ENCODE measurements at regions not wholly inside any gene's neighbourhood (a gene's known extent, or its start where the extent isn't known, plus 50 kb on each side); places are given as distances from the start of the nearest gene placed in this dataset.
"Not testable (repeated sequence)": the region's sequence is repeated elsewhere in the genome, so short reads cannot be mapped to it uniquely, and the experiment has no call there.

GRCh38 chr10:25828475-25828874, 105.6 kb upstream of the MYO3A start:
- ChIA-PET CTCF (no interaction called here), POLR2A (interaction anchor here (0.7 kb wide), 1 partner anchor 1655 kb away, joined by 4 read pairs; no protein-coding TSS in a partner anchor)
- TF ChIP-seq CTCF (IDR thresholded peaks at IDR 0.05; ENCODE audit: control extremely low read depth, extremely low read depth, low read depth, missing control alignments), result no peak
- DNase-seq (ENCODE audit: extremely low spot score), result no peak

GRCh38 chr10:25831080-25831479, 102.9 kb upstream of the MYO3A start:
- ChIA-PET CTCF (interaction anchor here (1.0 kb wide), 1 partner anchor 46 kb away, joined by 3 read pairs; no protein-coding TSS in a partner anchor), POLR2A (no interaction called here)
- TF ChIP-seq CTCF (IDR thresholded peaks at IDR 0.05; ENCODE audit: control extremely low read depth, extremely low read depth, low read depth, missing control alignments), result no peak
- no peak for DNase-seq (ENCODE audit: extremely low spot score)

- no peak for TF ChIP-seq CTCF (IDR thresholded peaks at IDR 0.05; ENCODE audit: control extremely low read depth, extremely low read depth, low read depth, missing control alignments)
- ChIA-PET CTCF (interaction anchor here (1.1 kb wide), 1 partner anchor 35 kb away, joined by 6 read pairs; no protein-coding TSS in a partner anchor), POLR2A (no interaction called here)
- DNase-seq (ENCODE audit: extremely low spot score), result no peak
Measured at GRCh38 chr10:25839683-25840082, 94.3 kb upstream of the MYO3A start.

- CTCF ChIA-PET, result interaction anchor here (1.3 to 3.9 kb wide), 2 partner anchors 9 to 35 kb away, joined by 3 to 16 read pairs; no protein-coding TSS in a partner anchor
- DNase-seq (ENCODE audit: extremely low spot score); POLR2A ChIA-PET: not testable (repeated sequence)
Measured at GRCh38 chr10:25840875-25841274, 93.2 kb upstream of the MYO3A start.

GRCh38 chr10:25842146-25842545, 91.9 kb upstream of the MYO3A start:
- no peak for DNase-seq (ENCODE audit: extremely low spot score)
- ChIA-PET CTCF (interaction anchor here (1.3 to 3.9 kb wide), 2 partner anchors 8 to 33 kb away, joined by 3 to 16 read pairs; no protein-coding TSS in a partner anchor), POLR2A (no interaction called here)
- TF ChIP-seq CTCF (IDR thresholded peaks at IDR 0.05; ENCODE audit: control extremely low read depth, extremely low read depth, low read depth, missing control alignments), result no peak

- DNase-seq (ENCODE audit: extremely low spot score), result no peak
- TF ChIP-seq CTCF (IDR thresholded peaks at IDR 0.05; ENCODE audit: control extremely low read depth, extremely low read depth, low read depth, missing control alignments), result no peak
- ChIA-PET CTCF (interaction anchor here (3.9 kb wide), 1 partner anchor 32 kb away, joined by 16 read pairs; no protein-coding TSS in a partner anchor), POLR2A (no interaction called here)
Measured at GRCh38 chr10:25843551-25844170, 90.4 kb upstream of the MYO3A start.

- CTCF ChIA-PET, result interaction anchor here (3.9 kb wide), 1 partner anchor 31 kb away, joined by 16 read pairs; no protein-coding TSS in a partner anchor
- DNase-seq (ENCODE audit: extremely low spot score); POLR2A ChIA-PET: not testable (repeated sequence)
Measured at GRCh38 chr10:25844716-25845115, 89.3 kb upstream of the MYO3A start.
